MM.1S (cell line): ENCODE measurements at regions not wholly inside any gene's neighbourhood (a gene's known extent, or its start where the extent isn't known, plus 50 kb on each side); places are given as distances from the start of the nearest gene placed in this dataset.

Experiments
- CTCF ChIP-seq: fragments of 300-600 bp; sonication (generic); IDR thresholded peaks from 2 replicates; pipeline ENCODE4 v1.5.1; 2016; ENCODE audit warnings: antibody characterized with exemption, low read length, mixed read lengths
- EZH2 ChIP-seq: fragments of 300-600 bp; sonication (generic); optimal IDR thresholded peaks from 2 replicates; pipeline ENCODE3; 2017; ENCODE audit warnings: low read depth, mild to moderate bottlenecking, antibody characterized with exemption, low read length, mixed read lengths
- EZH2phosphoT487 ChIP-seq: fragments of 300-600 bp; sonication (generic); IDR thresholded peaks from 2 replicates; pipeline ENCODE4 v1.6.1; 2018; ENCODE audit warnings: antibody characterized with exemption, low read length

GRCh38 chr5:97542469-97542868 lies 359.4 kb upstream of the RIOK2 start:
- TF ChIP-seq CTCF (no peak), EZH2 (no peak), EZH2phosphoT487 (no peak)
